ENCODE measurements at regions not wholly inside any gene's neighbourhood (a gene's known extent, or its start where the extent isn't known, plus 50 kb on each side); places are given as distances from the start of the nearest gene placed in this dataset.

DNA sequence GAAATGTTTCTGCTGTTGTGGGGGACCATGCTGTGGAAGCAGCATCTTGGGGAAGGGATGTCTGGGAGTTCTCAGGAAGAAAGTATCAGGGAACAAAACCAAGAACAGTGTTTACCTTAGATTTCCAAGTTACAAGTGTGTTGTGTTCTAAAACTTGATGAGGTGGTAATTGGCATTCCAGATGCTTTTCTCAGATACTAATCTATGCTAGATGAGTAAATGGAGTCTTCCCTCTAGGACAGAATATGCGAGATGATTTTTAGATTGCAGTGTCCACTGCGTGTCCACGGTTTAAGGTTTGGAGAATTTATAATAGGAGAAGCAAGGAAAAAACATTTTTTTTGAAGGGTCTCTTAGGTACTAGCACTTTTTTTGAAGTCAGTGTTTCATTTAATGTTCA lies 436.5 kb downstream of the PCNX1 start:
- no peaks in the 10 kb centered on the region for H3K9me3 ChIP-seq (ENCODE audit: control extremely low read depth in 1 of 5, control insufficient read depth in 4 of 5, insufficient read depth in 2 of 5, low read depth in 1 of 5, low read length in 4 of 5)
- H3K4me1 ChIP-seq (ENCODE audit: control extremely low read depth in 1 of 4, control insufficient read depth in 4 of 4, insufficient read depth in 4 of 4, low read length in 3 of 4): peaks cover 3 to 23% (median 11%) of the 10 kb centered on the region in 4 experiments
- CTCF ChIA-PET: interaction anchor here (0.9 to 1.0 kb wide), 2 partner anchors 18 to 23 kb away, joined by 3 read pairs; no protein-coding TSS in a partner anchor
- WGBS (ENCODE audit: insufficient coverage): 100% methylated on average over 3 of the region's 3 CpGs
- no peak overlapping the region for H3K4me3 ChIP-seq (ENCODE audit: control insufficient read depth in 1 of 7, extremely low read depth in 1 of 7, insufficient read depth in 4 of 7, low read depth in 2 of 7, low read length in 6 of 7)
- no peaks in the 10 kb centered on the region for H3K27me3 ChIP-seq (replicated peaks in 2 of 5; ENCODE audit: control insufficient read depth in 4 of 5, insufficient read depth in 5 of 5, low read length in 4 of 5)
- H3K36me3 ChIP-seq (ENCODE audit: control insufficient read depth in 4 of 4, insufficient read depth in 4 of 4, low read length in 3 of 4): no peaks in the 10 kb centered on the region
- no peak overlapping the region for H3K27ac ChIP-seq (ENCODE audit: insufficient read depth in 1 of 2, low read depth in 1 of 2, low read length in 2 of 2, poor library complexity in 1 of 2, severe bottlenecking in 2 of 2)
- DNase-seq: no peak
- POLR2A ChIA-PET: no interaction called here

DNA sequence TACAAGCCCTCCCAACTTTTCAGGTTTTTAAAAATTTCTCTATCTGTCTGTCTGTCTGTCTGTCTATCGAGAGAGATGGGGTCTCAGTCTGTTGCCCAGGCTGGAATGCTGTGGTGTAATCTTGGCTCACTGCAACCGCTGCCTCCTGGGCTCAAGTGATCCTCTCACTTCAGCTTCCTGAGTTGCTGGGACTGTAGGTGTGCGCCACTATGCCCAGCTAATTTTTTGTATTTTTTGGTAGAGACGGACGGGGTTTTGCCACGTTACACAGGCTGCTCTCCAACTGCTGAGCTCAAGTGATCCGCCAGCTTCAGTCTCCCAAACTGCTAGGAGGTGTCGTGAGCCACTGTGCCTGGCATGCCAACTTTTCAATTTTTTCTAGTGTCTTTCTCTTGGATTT lies 437.2 kb downstream of the PCNX1 start:
- 100% methylated on average over 5 of the region's 8 CpGs for WGBS (ENCODE audit: insufficient coverage)
- no peak overlapping the region for H3K4me3 ChIP-seq (ENCODE audit: control insufficient read depth in 1 of 7, extremely low read depth in 1 of 7, insufficient read depth in 4 of 7, low read depth in 2 of 7, low read length in 6 of 7)
- H3K27me3 ChIP-seq (replicated peaks in 2 of 5; ENCODE audit: control insufficient read depth in 4 of 5, insufficient read depth in 5 of 5, low read length in 4 of 5): no peaks in the 10 kb centered on the region
- no peaks in the 10 kb centered on the region for H3K9me3 ChIP-seq (ENCODE audit: control extremely low read depth in 1 of 5, control insufficient read depth in 4 of 5, insufficient read depth in 2 of 5, low read depth in 1 of 5, low read length in 4 of 5)
- DNase-seq: no peak
- peaks cover 3 to 19% (median 10%) of the 10 kb centered on the region in 4 experiments for H3K4me1 ChIP-seq (ENCODE audit: control extremely low read depth in 1 of 4, control insufficient read depth in 4 of 4, insufficient read depth in 4 of 4, low read length in 3 of 4)
- ChIA-PET POLR2A (no interaction called here), CTCF (interaction anchor here (1.0 kb wide), 1 partner anchor 19 kb away, joined by 3 read pairs; no protein-coding TSS in a partner anchor)
- no peaks in the 10 kb centered on the region for H3K36me3 ChIP-seq (ENCODE audit: control insufficient read depth in 4 of 4, insufficient read depth in 4 of 4, low read length in 3 of 4)
- H3K27ac ChIP-seq (ENCODE audit: insufficient read depth in 1 of 2, low read depth in 1 of 2, low read length in 2 of 2, poor library complexity in 1 of 2, severe bottlenecking in 2 of 2): no peak overlapping the region

DNA sequence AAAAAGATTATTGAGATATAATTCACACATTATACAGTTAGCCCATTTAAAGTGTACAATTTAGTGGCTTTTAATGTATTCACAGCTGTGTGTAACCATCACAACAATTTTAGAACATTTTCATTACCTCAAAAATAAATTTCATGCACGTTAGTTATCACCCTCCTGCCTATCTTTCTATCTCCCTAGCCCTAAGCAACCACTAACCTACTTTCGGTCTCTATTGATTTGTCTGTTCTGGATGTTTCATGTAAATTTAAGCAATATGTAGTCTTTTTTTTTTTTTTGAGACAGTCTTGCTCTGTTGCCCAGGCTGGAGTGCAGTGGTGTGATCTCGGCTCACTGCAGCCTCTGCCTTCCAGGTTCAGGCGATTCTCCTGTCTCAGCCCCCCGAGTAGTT lies 439.4 kb downstream of the PCNX1 start:
- Histone ChIP-seq H3K27me3 (replicated peaks in 2 of 5; ENCODE audit: control insufficient read depth in 4 of 5, insufficient read depth in 5 of 5, low read length in 4 of 5) (no peaks in the 10 kb centered on the region), H3K27ac (ENCODE audit: insufficient read depth in 1 of 2, low read depth in 1 of 2, low read length in 2 of 2, poor library complexity in 1 of 2, severe bottlenecking in 2 of 2) (no peak overlapping the region), H3K9me3 (ENCODE audit: control extremely low read depth in 1 of 5, control insufficient read depth in 4 of 5, insufficient read depth in 2 of 5, low read depth in 1 of 5, low read length in 4 of 5) (no peaks in the 10 kb centered on the region), H3K4me3 (ENCODE audit: control insufficient read depth in 1 of 7, extremely low read depth in 1 of 7, insufficient read depth in 4 of 7, low read depth in 2 of 7, low read length in 6 of 7) (no peak overlapping the region), H3K36me3 (ENCODE audit: control insufficient read depth in 4 of 4, insufficient read depth in 4 of 4, low read length in 3 of 4) (no peaks in the 10 kb centered on the region), H3K4me1 (ENCODE audit: control extremely low read depth in 1 of 4, control insufficient read depth in 4 of 4, insufficient read depth in 4 of 4, low read length in 3 of 4) (peaks cover 0 to under 1% (median 0%) of the 10 kb centered on the region in 4 experiments)
- no peak for DNase-seq
- ChIA-PET CTCF (no interaction called here), POLR2A (no interaction called here)
- 96% methylated on average over 3 of the region's 5 CpGs for WGBS (ENCODE audit: insufficient coverage)

DNA sequence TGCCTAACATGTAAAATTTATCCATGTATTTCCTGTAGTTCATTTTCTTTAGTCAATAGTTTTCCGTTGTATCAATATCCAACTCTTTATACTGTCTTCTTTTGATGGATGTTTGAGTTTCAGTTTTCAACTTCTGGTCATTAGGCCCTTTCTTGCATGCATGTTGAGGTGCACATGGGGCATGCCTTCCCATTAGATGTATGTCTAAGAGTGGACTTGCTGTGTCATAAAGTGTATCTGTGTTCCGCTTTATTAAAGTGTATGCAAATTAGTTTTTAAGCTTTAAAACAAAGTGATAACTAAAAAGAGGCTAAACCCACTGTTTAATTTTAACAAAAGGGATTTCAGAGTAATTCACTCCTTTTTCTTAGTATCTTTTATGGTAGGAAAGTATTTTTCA lies 441.1 kb downstream of the PCNX1 start:
- no peaks in the 10 kb centered on the region for H3K27me3 ChIP-seq (replicated peaks in 2 of 5; ENCODE audit: control insufficient read depth in 4 of 5, insufficient read depth in 5 of 5, low read length in 4 of 5)
- WGBS (ENCODE audit: insufficient coverage): no CpG with 5 or more reads among the region's 2 CpGs
- H3K4me1 ChIP-seq (ENCODE audit: control extremely low read depth in 1 of 4, control insufficient read depth in 4 of 4, insufficient read depth in 4 of 4, low read length in 3 of 4): no peaks in the 10 kb centered on the region
- ChIA-PET POLR2A (no interaction called here), CTCF (no interaction called here)
- no peaks in the 10 kb centered on the region for H3K36me3 ChIP-seq (ENCODE audit: control insufficient read depth in 4 of 4, insufficient read depth in 4 of 4, low read length in 3 of 4)
- no peak for DNase-seq
- no peak overlapping the region for H3K4me3 ChIP-seq (ENCODE audit: control insufficient read depth in 1 of 7, extremely low read depth in 1 of 7, insufficient read depth in 4 of 7, low read depth in 2 of 7, low read length in 6 of 7)
- H3K27ac ChIP-seq (ENCODE audit: insufficient read depth in 1 of 2, low read depth in 1 of 2, low read length in 2 of 2, poor library complexity in 1 of 2, severe bottlenecking in 2 of 2): no peak overlapping the region
- no peaks in the 10 kb centered on the region for H3K9me3 ChIP-seq (ENCODE audit: control extremely low read depth in 1 of 5, control insufficient read depth in 4 of 5, insufficient read depth in 2 of 5, low read depth in 1 of 5, low read length in 4 of 5)

DNA sequence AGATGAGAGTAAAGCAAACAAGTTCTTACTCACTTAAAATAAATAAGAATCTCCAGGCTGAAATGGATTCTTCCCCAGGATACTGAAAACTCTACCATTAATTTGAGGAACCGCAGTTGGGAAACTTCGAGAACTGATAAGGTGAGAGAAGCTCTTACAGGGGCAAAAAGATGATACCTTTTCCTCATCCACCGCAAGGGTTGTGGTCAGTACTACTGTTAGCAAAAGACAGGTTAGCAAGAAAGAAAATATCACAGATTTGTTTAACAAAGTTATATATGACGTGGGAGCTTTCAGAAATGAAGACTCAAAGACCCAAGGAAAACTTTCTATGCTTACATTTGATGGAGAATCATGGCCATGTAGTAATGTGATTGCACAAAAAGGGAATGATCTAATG lies 441.6 kb downstream of the PCNX1 start:
- 93% methylated on average over 3 of the region's 4 CpGs for WGBS (ENCODE audit: insufficient coverage)
- Histone ChIP-seq H3K4me3 (ENCODE audit: control insufficient read depth in 1 of 7, extremely low read depth in 1 of 7, insufficient read depth in 4 of 7, low read depth in 2 of 7, low read length in 6 of 7) (no peak overlapping the region), H3K36me3 (ENCODE audit: control insufficient read depth in 4 of 4, insufficient read depth in 4 of 4, low read length in 3 of 4) (no peaks in the 10 kb centered on the region), H3K27ac (ENCODE audit: insufficient read depth in 1 of 2, low read depth in 1 of 2, low read length in 2 of 2, poor library complexity in 1 of 2, severe bottlenecking in 2 of 2) (no peak overlapping the region), H3K27me3 (replicated peaks in 2 of 5; ENCODE audit: control insufficient read depth in 4 of 5, insufficient read depth in 5 of 5, low read length in 4 of 5) (no peaks in the 10 kb centered on the region), H3K4me1 (ENCODE audit: control extremely low read depth in 1 of 4, control insufficient read depth in 4 of 4, insufficient read depth in 4 of 4, low read length in 3 of 4) (no peaks in the 10 kb centered on the region), H3K9me3 (ENCODE audit: control extremely low read depth in 1 of 5, control insufficient read depth in 4 of 5, insufficient read depth in 2 of 5, low read depth in 1 of 5, low read length in 4 of 5) (no peaks in the 10 kb centered on the region)
- POLR2A ChIA-PET: no interaction called here
- DNase-seq: no peak
- CTCF ChIA-PET: no interaction called here

DNA sequence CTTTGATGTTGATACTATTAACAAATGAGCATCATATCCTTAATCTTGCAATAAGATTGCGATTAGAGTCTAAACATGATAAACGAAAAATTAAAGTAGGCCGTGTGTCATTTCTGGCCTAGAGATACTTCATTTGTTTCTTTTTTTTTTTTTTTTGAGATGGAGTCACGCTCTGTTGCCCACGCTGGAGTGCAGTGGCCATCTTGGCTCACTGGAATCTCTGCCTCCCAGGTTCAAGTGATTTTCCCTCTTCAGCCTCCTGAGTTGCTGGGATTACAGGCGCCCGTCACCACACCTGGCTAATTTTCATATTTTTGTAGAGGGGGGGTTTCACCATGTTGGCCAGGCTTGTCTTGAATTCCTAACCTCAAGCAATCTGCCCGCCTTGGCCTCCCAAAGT lies 446.9 kb downstream of the PCNX1 start:
- Histone ChIP-seq H3K36me3 (ENCODE audit: control insufficient read depth in 4 of 4, insufficient read depth in 4 of 4, low read length in 3 of 4) (no peaks in the 10 kb centered on the region), H3K4me1 (ENCODE audit: control extremely low read depth in 1 of 4, control insufficient read depth in 4 of 4, insufficient read depth in 4 of 4, low read length in 3 of 4) (peaks cover 0 to 13% (median 0%) of the 10 kb centered on the region in 4 experiments), H3K27ac (ENCODE audit: insufficient read depth in 1 of 2, low read depth in 1 of 2, low read length in 2 of 2, poor library complexity in 1 of 2, severe bottlenecking in 2 of 2) (no peak overlapping the region), H3K9me3 (ENCODE audit: control extremely low read depth in 1 of 5, control insufficient read depth in 4 of 5, insufficient read depth in 2 of 5, low read depth in 1 of 5, low read length in 4 of 5) (no peaks in the 10 kb centered on the region), H3K27me3 (replicated peaks in 2 of 5; ENCODE audit: control insufficient read depth in 4 of 5, insufficient read depth in 5 of 5, low read length in 4 of 5) (no peaks in the 10 kb centered on the region), H3K4me3 (ENCODE audit: control insufficient read depth in 1 of 7, extremely low read depth in 1 of 7, insufficient read depth in 4 of 7, low read depth in 2 of 7, low read length in 6 of 7) (no peak overlapping the region)
- DNase-seq: no peak
- ChIA-PET CTCF (interaction anchor here (2.2 kb wide), 1 partner anchor 13 kb away, joined by 6 read pairs; no protein-coding TSS in a partner anchor), POLR2A (no interaction called here)
- WGBS (ENCODE audit: insufficient coverage): 100% methylated on average over 3 of the region's 8 CpGs

DNA sequence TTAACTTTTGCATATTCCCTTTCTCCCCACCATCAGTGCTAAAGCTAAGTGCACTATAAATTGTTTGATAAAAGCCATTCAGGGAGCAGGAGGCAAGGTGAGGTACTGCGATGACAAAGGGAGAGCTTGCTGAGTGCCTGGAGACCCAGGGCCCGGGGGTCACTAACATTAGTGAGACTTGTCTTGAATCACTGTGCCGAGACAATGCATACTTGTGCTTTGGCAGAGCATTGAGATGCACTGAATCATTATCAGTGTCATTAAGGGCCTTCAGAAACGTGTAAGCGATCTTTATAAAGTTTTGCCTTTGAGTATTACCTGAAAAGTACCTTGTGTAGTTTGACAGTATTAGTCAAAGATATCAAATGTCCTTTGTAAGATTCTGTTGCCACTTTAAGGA lies 447.5 kb downstream of the PCNX1 start:
- DNase-seq: no peak
- Histone ChIP-seq H3K9me3 (ENCODE audit: control extremely low read depth in 1 of 5, control insufficient read depth in 4 of 5, insufficient read depth in 2 of 5, low read depth in 1 of 5, low read length in 4 of 5) (no peaks in the 10 kb centered on the region), H3K4me1 (ENCODE audit: control extremely low read depth in 1 of 4, control insufficient read depth in 4 of 4, insufficient read depth in 4 of 4, low read length in 3 of 4) (peaks cover 0 to 13% (median 2%) of the 10 kb centered on the region in 4 experiments), H3K27me3 (replicated peaks in 2 of 5; ENCODE audit: control insufficient read depth in 4 of 5, insufficient read depth in 5 of 5, low read length in 4 of 5) (no peaks in the 10 kb centered on the region), H3K27ac (ENCODE audit: insufficient read depth in 1 of 2, low read depth in 1 of 2, low read length in 2 of 2, poor library complexity in 1 of 2, severe bottlenecking in 2 of 2) (no peak overlapping the region), H3K4me3 (ENCODE audit: control insufficient read depth in 1 of 7, extremely low read depth in 1 of 7, insufficient read depth in 4 of 7, low read depth in 2 of 7, low read length in 6 of 7) (no peak overlapping the region), H3K36me3 (ENCODE audit: control insufficient read depth in 4 of 4, insufficient read depth in 4 of 4, low read length in 3 of 4) (no peaks in the 10 kb centered on the region)
- ChIA-PET CTCF (no interaction called here), POLR2A (interaction anchor here (0.6 kb wide), 1 partner anchor 22 kb away, joined by 3 read pairs; no protein-coding TSS in a partner anchor)
- WGBS (ENCODE audit: insufficient coverage): 98% methylated on average over 5 of the region's 5 CpGs
